ENCODE measurements at regions not wholly inside any gene's neighbourhood (a gene's known extent, or its start where the extent isn't known, plus 50 kb on each side); places are given as distances from the start of the nearest gene placed in this dataset.
"Not testable (repeated sequence)": the region's sequence is repeated elsewhere in the genome, so short reads cannot be mapped to it uniquely, and the experiment has no call there.

GRCh38 chr4:57194068-57194611 lies 84.0 kb upstream of the IGFBP7 start:
- no peak for DNase-seq (ENCODE audit: low read depth in 2 of 2, low spot score in 1 of 2)

- DNase-seq (ENCODE audit: low read depth in 2 of 2, low spot score in 1 of 2) = no peak
Measured at GRCh38 chr4:57193209-57193810, 83.1 kb upstream of the IGFBP7 start.

GRCh38 chr4:57191523-57192034 lies 81.4 kb upstream of the IGFBP7 start:
- DNase-seq (ENCODE audit: low read depth in 2 of 2, low spot score in 1 of 2) = no peak

- no peak for DNase-seq (ENCODE audit: low read depth in 2 of 2, low spot score in 1 of 2)
Measured at GRCh38 chr4:57190601-57191481, 80.7 kb upstream of the IGFBP7 start.

- no peak for DNase-seq (ENCODE audit: low read depth in 2 of 2, low spot score in 1 of 2)
Measured at GRCh38 chr4:57187246-57187645, 77.1 kb upstream of the IGFBP7 start.

- DNase-seq (ENCODE audit: low read depth in 2 of 2, low spot score in 1 of 2) = no peak
Measured at GRCh38 chr4:57184378-57185029, 74.3 kb upstream of the IGFBP7 start.

- DNase-seq (ENCODE audit: low read depth in 2 of 2, low spot score in 1 of 2) = no peak
Measured at GRCh38 chr4:57182132-57182874, 72.1 kb upstream of the IGFBP7 start.

GRCh38 chr4:57173136-57173535 lies 63.0 kb upstream of the IGFBP7 start:
- DNase-seq (ENCODE audit: low read depth in 2 of 2, low spot score in 1 of 2) = not testable (repeated sequence)

- DNase-seq (ENCODE audit: low read depth in 2 of 2, low spot score in 1 of 2) = no peak
Measured at GRCh38 chr4:57172065-57172464, 61.9 kb upstream of the IGFBP7 start.

- no peak for DNase-seq (ENCODE audit: low read depth in 2 of 2, low spot score in 1 of 2)
Measured at GRCh38 chr4:57168982-57169381, 58.8 kb upstream of the IGFBP7 start.

- DNase-seq (ENCODE audit: low read depth in 2 of 2, low spot score in 1 of 2) = peak; percentile 30 to 31
Measured at GRCh38 chr4:57163530-57164459, 53.6 kb upstream of the IGFBP7 start.

GRCh38 chr4:57162499-57163019 lies 52.4 kb upstream of the IGFBP7 start:
- no peak for DNase-seq (ENCODE audit: low read depth in 2 of 2, low spot score in 1 of 2)
